HPDE6-E6E7 (cell line): ENCODE measurements at regions not wholly inside any gene's neighbourhood (a gene's known extent, or its start where the extent isn't known, plus 50 kb on each side); places are given as distances from the start of the nearest gene placed in this dataset.

ENCODE experiments used
- DNase-seq: peaks from one replicate; pipeline ENCODE4 v3.0.0; 2011; ENCODE audit warnings: missing footprints; ENCODE audit errors: extremely low spot score

GRCh38 chr7:83861-84632 lies 108.3 kb upstream of the FAM20C start:
- DNase-seq: no peak

- DNase-seq: no peak
Measured at GRCh38 chr7:84633-85020, 107.7 kb upstream of the FAM20C start.

- DNase-seq: no peak
Measured at GRCh38 chr7:85074-85882, 107.1 kb upstream of the FAM20C start.

GRCh38 chr7:85883-86515 lies 106.4 kb upstream of the FAM20C start:
- no peak for DNase-seq

GRCh38 chr7:86629-87028 lies 105.7 kb upstream of the FAM20C start:
- DNase-seq: no peak

- DNase-seq: no peak
Measured at GRCh38 chr7:87047-87446, 105.3 kb upstream of the FAM20C start.

- no peak for DNase-seq
Measured at GRCh38 chr7:87671-88070, 104.7 kb upstream of the FAM20C start.

GRCh38 chr7:88095-88926 lies 104.1 kb upstream of the FAM20C start:
- no peak for DNase-seq

- no peak for DNase-seq
Measured at GRCh38 chr7:88927-89231, 103.5 kb upstream of the FAM20C start.

GRCh38 chr7:89232-90019 lies 102.9 kb upstream of the FAM20C start:
- no peak for DNase-seq

- DNase-seq: no peak
Measured at GRCh38 chr7:90111-91063, 102.0 kb upstream of the FAM20C start.

GRCh38 chr7:91396-92175 lies 100.8 kb upstream of the FAM20C start:
- no peak for DNase-seq

- DNase-seq: no peak
Measured at GRCh38 chr7:92231-92674, 100.1 kb upstream of the FAM20C start.

- no peak for DNase-seq
Measured at GRCh38 chr7:92888-93672, 99.3 kb upstream of the FAM20C start.

- DNase-seq: no peak
Measured at GRCh38 chr7:94251-94801, 98.0 kb upstream of the FAM20C start.

- no peak for DNase-seq
Measured at GRCh38 chr7:95180-95862, 97.0 kb upstream of the FAM20C start.

- no peak for DNase-seq
Measured at GRCh38 chr7:95863-96260, 96.5 kb upstream of the FAM20C start.
